CD4-positive, alpha-beta T cell treated with Interleukin-6 at 100 ng/mL for 8 hours (primary cell): ENCODE measurements at regions not wholly inside any gene's neighbourhood (a gene's known extent, or its start where the extent isn't known, plus 50 kb on each side); places are given as distances from the start of the nearest gene placed in this dataset.

Experiments used
- DNase-seq: peaks from one replicate; pipeline ENCODE4 v3.0.0-alpha.2; 2020; ENCODE audit warnings: mixed read lengths, low spot score

DNA sequence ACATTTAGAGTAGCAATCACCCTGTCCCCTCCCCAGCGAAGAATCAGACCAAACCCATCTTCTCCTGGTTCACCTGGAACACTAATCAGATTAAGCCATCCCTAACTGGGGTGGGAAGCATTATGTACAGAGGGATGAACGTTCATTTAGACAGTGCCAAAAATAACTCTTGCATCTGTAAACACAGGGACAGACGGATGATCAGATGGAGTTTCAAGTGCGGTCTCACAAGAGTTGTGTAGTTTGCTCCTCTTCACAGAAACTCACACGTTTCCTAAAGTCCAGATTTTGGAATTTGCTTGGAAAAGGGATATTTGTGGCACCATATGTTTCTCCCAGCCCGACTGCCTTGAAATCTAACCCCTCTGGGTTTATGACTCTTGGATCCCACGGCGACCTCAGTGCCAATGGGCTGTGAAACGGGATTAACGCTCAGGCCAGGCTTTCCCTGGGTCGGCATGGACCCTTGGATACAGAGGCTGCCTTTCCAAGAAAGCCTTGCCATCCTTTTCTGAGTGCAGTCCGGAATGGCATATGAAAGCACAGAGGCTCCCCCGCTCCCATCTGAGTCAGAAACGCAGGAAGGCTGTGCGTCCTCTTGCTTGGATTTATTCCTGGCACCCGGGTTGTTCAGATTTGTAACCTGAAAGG, 293.2 kb upstream of the HABP2 start:
- no peak for DNase-seq

DNA sequence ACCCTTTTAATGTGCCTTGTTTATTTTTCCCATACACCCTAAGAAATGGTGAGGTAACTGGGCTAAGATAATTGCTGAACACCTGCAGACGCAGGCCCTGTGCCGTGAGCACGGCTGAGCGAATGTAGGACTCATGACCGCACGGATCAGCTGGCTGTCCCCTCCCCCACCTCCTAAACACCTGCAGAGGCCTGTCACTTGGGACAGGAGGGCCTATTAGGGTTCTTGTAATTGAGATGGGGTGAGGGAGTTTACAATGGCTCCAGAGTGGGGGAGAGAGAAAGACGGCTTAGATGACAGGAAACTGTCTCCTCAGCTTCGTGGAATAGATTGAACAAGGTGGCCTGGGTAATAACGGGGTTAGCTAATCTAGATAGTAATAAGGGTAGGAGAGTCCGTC, 291.7 kb upstream of the HABP2 start:
- DNase-seq = no peak

DNA sequence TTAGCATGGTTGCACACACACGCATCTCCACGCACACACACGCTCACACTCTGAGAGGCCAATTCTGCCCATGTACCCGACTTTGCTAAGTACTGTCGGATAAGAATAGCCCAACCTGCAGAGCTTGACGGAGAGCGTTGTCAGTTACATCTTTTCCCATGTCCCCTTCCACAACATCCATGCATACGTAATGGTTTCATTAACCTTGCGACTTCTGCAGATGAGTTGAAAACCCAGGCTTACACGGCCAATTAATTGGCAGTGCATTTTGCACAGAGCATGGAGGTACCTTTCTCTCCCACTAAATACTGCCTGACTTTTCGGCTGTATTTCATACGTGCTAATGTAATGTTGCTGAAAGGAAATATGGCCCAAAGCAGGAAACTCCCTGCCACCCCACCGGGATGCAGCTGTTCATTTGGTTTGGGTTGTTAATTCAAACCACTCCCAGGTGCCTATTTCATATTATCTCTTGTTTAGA, 291.2 kb upstream of the HABP2 start:
- DNase-seq = no peak

DNA sequence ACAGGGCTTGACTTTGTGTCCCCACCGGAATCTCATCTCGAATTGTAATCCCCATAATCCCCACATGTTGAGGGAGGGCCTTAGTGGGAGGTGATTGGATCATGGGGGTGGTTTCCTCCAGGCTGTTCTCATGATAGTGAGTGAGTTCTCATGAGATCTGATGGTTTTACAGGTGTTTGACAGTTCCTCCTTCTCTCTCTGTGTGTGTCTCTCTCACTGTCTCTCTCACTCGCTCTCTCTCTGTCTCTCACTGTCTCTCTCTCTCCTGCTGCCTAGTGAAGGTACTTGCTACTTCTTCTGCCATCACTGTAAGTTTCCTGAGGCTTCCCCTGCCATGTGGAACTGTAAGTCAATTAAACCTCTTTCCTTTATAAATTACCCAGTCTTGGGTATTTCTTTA, 289.8 kb upstream of the HABP2 start:
- no peak for DNase-seq

DNA sequence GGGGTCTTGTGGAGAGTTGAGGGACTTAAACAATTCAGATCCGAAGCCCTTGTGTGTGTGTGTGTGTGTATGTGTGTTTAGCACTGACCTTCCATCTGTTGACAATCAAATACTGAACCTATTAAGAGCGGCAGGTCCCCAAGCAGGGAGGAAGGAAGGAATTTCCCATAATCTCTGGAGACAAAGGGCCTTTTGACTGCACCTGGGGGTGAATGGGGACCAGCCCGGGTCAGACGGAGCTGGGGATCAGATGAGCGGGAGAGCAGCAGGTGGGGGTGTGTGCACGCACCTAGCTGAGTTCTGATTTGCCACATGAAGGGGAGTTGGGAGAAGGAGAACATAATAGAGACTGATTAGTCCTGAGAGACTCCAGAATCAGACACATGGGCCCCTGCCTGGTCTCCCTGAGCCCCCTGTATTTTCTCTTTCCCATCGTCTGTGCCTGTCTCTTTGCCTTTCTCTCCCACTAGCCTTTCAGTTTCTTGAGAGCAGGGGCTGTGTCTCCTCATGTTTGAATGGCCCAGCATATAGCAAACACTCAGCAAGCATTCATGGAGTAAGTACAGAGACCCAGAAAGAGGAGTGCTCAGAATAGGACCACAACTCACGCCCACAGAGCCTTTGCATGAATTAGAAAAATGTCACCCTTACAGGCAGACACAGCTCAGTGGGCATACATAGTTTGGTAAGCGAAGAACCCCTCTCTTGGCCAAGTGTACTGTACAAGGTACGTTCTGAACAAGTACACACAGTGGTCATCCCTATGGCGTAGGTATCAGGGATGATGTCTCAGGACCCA, 288.3 kb upstream of the HABP2 start:
- no peak for DNase-seq

DNA sequence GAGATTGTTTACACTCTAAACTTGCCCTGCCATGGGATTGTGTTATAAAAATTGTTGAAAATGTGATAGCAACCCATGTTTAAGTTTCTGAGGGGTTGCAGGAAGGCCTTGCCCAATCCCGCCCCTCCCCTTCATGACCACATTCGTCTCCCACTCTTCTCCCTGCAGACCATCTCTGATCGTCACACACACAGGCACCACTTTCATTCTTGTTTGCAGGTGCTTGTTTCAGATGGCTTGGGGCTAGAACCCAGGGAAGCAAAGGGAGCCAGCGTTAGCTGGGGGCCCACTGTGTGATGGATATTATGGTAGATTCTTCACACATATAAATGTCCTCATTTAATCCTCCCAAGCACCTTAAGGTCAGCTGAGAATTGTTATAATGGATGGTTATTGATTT, 286.7 kb upstream of the HABP2 start:
- DNase-seq = no peak

DNA sequence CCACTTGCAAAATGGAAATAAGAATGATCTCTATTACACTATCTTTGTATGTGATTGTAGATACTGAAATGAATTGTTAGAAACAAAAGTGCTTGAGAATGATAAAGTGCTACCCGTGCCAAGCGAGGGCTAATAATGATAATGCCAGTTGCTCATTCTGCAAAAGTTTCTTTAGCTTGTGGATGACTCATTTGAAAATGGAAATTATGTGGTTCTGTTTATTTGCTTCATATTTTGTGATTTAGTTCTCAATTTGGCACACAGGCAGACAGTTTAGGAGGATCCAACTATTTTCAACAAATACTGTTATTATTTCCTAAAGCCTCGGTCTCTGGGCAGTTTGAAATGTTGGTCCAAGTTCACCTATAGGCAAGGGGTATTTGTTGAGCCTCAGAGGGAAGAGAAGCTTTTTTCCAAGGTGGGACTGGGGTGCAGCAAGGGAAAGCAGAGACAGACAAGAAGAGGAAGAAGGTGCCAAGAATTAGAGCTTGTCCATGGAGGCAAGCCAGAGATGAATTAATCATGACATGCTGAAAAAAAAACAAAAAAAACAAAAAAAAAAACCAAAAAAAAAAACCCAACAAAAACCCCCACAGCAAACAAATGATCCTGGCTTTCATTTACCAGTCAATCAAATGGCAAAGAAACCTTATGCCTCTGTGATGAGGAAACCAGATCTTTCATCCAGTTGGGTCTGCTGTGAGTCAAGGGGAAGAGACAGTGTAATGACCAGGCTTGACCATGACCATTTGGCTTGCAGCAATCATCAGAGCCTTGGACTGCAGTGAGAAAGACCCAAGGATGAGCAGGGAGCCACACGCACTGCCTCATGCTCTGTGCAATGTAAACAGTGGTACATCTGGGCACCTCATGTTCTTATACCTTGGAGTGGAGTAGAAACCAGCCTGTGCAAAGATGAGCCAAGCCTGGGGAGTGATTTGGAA, 285.0 kb upstream of the HABP2 start:
- no peak for DNase-seq

DNA sequence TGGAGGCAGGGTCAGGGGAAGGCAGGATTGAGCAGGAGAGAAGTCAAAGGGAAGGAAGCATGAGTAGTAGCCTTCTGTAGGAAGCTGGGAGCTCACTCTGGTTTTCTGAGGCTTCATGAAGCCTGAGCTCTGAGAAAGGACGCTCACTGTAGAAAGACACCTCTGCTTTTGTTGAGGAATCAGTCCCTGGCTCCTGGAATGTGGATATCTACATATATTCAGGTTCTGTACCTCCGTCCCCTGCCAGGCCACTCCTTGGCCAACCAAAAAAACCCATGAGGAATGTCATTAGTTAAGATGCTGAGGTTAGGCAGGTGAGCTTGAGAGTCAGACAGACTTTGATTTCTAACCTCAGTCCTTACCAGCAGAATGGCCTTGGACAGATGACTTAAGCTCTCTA, 283.5 kb upstream of the HABP2 start:
- no peak for DNase-seq

DNA sequence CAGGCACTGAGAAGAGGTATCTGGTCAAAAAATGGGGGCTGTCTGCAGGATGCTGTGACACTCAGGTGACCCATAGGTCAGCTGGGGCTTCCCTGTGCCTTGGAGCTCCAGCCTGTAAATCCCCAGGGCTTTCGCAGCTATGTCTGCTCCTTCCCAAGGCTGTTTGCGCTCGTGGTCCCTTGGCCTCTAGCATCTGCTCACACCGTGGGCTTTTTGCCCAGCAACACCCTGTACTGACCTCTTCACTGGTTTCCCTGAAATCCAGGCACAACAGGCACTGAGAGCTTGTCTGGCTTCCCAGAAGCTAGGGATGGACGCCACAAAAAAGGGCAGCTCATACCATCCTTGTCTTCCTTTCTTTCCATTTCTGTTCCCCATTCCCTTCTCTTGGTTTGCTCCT, 280.3 kb upstream of the HABP2 start:
- DNase-seq = no peak

DNA sequence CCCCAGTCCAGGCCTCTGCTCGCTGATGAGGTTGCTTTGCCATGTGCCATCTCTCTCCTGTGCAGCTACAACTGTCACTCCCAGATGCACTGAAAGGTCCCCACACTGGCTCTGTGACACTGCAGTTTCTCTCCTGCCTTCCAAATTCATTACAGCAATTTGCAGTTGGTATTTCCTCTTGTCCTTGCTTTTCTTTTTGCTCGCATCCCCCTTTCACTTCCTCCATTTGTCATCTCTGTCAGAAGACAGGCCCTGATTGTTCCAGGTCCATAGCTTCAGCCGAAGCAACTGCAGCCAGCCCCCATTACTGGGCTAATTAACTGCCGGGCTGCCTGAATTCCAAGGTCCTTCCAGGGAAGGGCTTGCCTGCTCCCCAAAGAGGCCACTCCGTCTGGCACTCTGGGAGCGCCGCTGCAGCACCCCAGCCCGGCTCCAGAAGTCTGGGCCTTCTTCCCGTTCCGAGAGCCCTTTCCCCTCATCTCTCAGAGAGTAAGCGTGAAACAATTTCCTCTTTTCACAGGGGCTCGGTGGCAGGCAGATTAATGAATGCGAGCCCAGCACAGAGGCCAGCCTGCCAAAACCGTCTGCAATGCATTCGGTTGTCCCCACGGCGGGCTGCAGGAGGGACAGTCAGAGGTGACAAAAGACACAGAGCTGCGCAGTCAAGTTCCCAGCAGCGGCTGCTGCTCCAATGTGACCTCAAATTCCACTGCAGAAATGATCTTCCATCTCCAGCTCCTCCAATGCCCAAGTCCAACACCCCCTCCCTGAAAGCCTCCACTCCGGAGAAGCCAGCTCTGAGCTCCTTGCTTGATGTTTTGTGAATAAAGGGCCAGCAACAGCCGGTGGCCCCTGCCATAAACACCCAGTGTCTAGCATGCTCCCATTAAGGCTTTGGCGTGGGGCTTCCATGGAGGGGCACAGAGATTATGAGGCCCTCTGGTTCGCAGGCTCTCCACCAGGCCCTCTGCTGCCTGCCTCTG, 279.4 kb upstream of the HABP2 start:
- no peak for DNase-seq

DNA sequence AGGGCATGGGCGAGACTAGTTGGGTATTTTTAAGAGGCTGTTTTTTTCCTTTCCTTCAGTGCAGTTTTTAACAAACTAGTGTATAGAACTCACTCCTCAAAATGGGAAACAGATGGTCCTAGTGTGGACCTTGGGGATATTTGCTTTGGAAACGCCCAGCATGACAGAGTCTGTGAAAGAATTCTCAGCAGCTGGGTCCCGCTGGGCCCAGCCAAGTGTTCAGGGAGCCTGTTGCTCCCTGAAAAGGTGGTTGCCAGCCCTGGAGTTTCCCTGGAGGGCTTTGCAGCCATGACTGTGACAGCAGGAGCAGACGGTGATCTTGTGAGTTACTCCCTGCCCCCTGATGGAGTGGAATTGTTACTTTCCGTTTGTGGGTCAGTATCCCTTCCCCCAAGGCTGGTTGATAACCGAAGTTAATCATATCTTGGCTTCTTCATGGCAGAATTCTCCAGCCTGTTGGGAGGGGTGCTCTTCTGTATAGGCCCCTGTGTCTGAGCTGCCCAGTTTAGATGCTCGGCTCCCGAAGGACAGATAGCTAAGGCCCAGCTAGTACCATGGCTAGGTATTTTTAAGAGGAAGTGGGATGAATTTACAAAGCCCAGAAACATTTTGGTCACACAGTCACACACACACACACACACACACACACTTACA, 278.6 kb upstream of the HABP2 start:
- DNase-seq = no peak

DNA sequence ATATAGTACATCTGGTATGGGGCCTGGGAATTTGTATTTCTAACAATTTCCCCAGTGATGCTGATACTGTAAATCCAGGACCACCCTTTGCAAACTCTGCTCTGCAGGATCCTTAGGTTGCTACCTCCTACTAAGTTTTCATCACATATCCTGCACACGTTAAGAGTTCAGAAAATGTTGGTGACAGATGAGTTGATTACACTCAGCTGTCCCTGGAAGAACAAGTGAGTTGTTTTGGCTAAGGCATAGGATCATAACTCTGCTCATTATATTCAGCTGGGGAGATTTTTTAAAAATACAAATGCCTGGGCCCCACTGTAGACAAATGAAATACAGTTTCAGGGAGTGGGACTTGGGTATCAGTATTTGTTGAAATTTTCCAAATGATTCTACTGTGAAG, 274.6 kb upstream of the HABP2 start:
- no peak for DNase-seq

DNA sequence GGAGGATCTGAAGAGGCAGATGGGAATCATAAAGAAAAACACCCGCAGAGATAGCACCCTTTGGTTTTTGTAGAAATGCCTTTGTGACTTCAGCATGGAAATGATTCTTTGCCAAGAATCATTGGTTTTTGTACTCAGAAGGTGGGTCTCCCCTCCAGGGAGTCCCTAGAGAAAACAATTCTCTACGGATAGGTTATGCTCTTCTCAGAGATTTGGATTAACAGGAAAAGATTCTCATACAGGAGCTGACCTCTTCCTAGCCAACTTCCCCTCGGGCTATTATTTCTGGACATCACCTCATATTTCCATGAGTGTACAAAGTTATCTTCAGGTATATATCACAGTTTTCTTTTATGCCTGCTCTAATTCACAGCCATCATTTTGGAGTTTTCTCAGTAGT, 274.2 kb upstream of the HABP2 start:
- no peak for DNase-seq

DNA sequence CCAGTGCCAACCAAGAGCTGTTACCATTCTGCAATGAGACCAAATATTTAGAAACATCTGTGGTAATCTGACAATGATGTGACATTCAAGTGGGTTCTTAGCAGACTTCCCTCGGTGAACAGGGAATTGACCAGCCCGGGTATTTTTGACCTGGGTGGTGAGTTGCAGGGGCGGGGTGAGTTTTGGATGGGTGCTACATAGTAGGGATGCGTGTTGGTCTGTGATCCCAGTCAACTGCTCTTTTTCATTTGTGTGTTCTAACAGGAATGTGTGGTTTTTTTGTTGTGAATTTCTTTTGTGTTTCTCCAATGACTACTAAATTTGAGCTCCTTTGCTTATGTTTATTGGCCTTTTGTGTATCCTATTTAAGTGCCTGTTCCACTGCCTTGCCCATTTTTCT, 273.6 kb upstream of the HABP2 start:
- no peak for DNase-seq

DNA sequence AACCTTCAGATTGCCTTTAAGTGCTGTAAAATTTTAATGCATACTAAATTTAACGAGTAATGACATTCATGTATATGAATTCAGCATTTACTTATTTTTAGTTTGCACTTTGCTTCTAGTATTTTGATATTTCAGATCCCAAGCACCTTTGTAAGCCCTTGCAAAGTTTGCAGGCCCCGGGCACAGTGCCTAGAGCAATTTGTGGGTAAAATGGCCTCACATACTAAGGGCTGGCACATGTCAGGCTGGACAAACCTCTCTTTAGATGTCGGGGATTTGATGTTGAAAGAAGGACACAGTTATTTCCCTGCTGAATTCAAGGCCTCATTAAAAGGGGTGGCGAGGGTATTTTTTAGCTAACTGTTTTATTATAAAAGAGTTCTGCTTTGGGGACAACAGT, 270.3 kb upstream of the HABP2 start:
- no peak for DNase-seq

DNA sequence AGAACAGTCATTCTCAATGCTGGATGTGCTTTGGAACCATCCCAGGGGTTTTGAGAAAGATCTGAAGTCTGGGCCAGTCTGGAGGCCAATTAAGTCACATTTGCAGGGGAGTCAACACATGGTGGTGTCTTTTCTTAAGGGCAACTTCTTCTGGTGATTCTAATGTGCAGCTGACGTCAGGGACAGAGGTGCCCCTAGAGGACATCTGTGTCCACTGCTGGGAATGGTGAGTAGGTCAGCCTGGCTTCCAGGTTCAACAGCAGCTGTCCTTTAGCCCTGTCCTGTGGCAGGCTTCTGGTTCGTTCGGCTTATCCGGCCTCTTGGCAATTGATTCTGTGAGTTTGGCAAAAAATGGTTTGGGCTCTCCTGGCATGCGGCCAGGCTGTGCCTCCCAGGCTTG, 269.7 kb upstream of the HABP2 start:
- DNase-seq = no peak

DNA sequence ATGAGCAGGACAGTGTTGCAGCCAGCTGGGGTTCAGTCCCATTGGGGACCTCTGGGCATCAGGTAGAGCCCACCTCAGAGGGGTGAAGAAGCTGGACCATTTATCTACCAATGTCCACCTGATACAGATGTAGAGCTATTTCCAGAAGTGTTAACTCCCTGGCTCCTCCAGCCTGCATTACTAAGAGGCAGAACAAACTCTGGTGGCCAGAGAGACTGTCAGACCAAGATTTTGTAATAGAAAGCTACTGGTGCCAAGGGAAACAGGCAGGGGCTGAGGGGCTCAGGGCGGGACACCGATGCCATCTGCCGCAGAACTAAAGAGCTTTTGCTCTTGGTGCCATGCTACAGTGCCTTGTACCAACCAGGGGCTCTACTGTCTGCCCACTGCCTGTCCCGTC, 268.2 kb upstream of the HABP2 start:
- no peak for DNase-seq

DNA sequence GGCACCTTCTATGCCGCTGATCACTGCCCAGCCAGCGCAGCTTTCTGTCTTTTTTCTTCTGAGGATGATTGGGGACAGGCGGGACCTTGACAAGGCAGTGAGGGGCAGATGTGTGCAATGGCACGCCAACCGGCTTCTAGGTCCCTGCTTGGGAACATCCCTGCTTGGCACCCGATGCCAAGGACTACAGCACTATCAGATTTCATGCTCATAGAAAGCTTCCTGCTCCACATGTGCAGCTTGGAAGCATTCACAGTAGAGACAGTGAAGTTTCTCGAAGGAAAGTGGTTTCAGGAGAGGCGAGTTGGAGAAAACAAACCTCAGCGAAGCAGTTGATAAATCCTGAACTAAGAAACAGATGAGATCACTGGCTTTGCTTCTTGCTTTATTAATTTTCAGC, 267.5 kb upstream of the HABP2 start:
- no peak for DNase-seq

DNA sequence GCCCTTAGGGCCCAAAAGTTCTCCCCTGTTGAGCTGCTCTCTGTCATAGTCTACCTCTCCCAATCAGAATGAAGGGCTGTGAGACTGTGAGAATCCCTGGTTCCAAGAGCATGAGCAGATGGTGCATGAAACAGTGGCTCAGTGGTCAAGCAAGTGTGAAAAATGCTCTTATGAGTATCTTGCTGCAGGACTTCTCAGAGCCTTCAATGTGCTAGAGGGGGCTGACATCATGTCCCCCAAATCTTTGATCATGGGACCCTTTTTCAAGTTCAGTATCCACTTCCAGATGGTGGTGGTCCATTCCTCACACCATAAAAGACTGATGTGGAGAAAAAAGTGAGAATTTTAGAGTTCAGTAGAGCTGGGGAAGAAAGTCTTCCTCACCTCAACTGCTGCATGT, 265.3 kb upstream of the HABP2 start:
- no peak for DNase-seq

DNA sequence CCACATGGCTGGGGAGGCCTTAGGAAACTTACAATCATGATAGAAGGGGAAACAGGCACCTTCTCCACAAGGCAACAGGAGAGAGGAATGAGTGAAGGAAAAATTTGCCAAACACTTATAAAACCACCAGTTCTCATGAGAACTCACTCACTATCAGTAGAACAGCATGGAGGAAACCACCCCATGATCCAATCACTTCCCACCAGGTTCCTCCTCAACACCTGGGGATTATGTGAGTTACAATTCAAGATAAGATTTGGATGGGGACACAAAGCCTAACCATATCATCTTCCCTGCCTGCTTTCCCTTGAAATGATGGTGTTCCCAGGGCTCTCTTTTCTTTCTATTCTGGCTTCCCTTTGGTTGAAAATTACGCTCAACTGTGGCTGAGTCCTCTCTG, 262.7 kb upstream of the HABP2 start:
- DNase-seq = no peak

DNA sequence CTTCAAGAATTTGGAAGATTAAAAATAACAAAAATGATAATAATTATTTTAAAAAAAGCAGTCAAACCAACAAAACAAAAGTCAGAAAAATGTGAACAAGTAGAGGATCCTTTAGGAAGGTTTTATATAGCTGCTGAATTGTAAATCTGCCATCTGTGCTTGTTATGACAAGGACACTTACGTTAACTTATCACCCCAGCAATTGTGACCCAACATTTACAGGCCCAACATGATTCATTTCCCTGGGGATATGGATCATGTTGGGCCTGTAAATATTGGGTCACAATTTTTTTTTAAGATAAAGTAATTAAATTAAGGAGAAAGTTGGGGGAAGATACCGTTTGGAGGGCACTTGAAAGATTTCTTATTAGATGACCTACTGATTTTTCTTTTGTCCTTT, 261.4 kb upstream of the HABP2 start:
- DNase-seq = no peak
